ENCODE measurements at regions not wholly inside any gene's neighbourhood (a gene's known extent, or its start where the extent isn't known, plus 50 kb on each side); places are given as distances from the start of the nearest gene placed in this dataset.

GRCh38 chr1:213925531-213926182, 62.1 kb upstream of the PROX1 start:
- no peak for TF ChIP-seq CTCF (IDR thresholded peaks at IDR 0.05)
- no peak for TF ChIP-seq POLR2A (IDR thresholded peaks at IDR 0.05)
